ENCODE measurements at regions not wholly inside any gene's neighbourhood (a gene's known extent, or its start where the extent isn't known, plus 50 kb on each side); places are given as distances from the start of the nearest gene placed in this dataset.

DNA sequence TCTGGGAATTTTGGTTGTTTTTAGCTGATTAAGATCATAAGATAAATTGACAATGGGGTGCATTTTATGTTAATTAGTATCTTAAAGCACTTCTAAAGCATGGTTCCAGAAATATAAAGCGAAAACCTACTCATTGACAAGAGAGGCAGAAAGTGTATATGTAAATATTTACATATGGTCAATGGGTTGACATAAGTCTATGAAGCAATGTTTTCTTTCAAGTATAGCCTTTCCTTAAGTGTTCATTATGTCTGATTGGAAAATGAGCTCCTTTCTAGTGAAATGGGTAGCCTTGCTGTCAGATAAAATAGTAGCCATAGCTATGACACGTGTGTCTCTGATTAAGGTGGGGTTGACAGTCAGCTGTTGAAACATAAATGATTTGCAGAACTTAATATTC, 365.2 kb upstream of the AGTR1 start:
- TF ChIP-seq, protein P1, sequence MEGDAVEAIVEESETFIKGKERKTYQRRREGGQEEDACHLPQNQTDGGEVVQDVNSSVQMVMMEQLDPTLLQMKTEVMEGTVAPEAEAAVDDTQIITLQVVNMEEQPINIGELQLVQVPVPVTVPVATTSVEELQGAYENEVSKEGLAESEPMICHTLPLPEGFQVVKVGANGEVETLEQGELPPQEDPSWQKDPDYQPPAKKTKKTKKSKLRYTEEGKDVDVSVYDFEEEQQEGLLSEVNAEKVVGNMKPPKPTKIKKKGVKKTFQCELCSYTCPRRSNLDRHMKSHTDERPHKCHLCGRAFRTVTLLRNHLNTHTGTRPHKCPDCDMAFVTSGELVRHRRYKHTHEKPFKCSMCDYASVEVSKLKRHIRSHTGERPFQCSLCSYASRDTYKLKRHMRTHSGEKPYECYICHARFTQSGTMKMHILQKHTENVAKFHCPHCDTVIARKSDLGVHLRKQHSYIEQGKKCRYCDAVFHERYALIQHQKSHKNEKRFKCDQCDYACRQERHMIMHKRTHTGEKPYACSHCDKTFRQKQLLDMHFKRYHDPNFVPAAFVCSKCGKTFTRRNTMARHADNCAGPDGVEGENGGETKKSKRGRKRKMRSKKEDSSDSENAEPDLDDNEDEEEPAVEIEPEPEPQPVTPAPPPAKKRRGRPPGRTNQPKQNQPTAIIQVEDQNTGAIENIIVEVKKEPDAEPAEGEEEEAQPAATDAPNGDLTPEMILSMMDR (IDR thresholded peaks at IDR 0.05): no peak
- TF ChIP-seq POLR2A (IDR thresholded peaks at IDR 0.05): no peak
